DMS 273 (cell line): ENCODE measurements at regions not wholly inside any gene's neighbourhood (a gene's known extent, or its start where the extent isn't known, plus 50 kb on each side); places are given as distances from the start of the nearest gene placed in this dataset.

Source experiments
- DNase-seq: peaks from one replicate; lab custom pipeline; 2025; ENCODE audit not compliant: unreplicated experiment; lab: John Stamatoyannopoulos, UW

DNA sequence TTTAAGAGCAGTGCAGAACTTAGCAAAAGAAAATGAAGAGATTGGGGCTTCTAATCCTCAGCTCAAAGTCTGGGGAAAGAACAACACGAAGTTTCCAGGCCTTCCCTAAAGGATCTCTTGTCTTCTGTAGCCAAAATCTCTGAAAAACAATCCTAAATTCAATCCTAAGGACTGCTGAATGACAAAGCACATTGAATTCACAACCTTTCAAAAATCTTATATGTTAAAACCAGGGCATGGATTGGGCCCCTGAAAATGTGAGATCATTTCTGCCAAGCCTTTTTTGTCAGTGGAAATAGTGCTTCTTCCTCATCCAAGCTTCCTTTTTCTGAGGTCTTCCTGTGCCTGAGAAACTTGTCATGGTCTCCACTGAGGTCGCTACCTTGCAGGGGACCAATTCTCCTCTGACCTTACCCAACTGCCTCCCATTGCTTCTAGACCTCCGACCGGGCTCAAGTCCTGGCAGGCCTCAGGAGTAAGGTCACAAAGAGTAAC lies 126.2 kb upstream of the ARID1B start:
- no peak for DNase-seq

DNA sequence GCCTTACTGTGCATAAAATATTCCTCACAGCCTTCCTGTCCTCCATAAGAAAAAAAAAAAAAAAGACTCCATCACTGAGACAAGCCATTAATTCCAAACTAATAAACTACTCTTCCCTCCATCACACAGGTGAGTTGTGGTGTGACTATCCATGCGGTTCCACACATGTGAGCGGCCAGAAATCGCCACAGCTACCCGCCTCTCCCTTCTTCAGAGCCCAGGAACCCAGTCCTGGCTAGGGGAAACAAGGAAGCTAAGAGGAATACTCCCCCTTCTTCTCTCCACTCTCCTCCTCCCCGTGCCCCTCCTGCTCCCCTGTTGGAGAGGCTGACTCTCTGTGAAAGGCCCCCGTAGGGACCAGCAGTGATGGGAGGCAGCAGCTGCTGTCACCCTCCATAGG lies 128.6 kb upstream of the ARID1B start:
- no peak for DNase-seq

DNA sequence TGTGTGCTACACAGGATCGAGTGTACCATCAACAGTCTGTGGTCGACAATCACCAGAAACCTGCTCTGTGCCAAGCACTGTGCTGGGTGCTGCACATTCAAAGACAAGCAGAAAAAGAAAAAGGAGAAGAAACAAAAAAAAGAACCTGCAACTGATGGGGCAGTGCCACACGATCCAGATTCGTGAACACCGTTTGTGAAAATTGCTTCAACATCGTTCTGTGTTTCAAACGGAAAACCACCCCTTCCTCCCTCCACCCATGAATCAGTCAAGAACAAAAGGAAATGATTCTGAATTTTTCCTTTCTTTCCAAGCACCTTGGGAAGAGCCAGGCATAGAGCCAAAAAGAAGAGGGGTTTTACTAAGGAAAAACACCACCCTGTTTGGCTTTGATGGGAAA lies 129.2 kb upstream of the ARID1B start:
- no peak for DNase-seq

DNA sequence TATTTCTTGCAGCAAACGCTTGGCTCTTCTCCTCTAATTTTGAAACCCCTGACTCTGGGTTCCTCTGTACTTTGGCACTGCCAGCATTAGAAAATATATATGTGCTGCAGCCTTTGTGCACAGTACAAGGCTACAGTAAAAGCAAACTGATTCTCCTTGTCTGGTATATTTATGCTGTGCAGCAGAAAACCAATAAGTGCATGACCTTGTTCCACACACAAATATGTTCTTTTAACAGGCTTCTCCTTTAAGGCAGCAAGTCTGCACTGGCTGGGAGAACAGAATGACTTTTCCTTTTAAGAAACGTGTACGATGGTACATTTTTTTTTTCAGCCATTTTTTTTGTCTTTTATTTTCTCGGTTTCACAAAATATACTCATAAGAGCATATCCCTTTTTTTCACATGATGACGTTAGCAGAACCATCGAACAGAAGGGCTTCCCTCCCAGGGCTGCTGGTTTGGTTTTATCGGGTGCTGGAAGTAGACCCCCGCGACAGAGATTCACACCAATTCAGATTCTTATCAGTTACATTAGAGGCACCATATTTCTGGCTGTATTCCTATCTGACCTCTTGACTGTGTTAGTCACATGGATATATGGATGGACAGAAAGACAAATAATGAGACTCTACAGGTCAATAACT lies 129.9 kb upstream of the ARID1B start:
- DNase-seq, result no peak

DNA sequence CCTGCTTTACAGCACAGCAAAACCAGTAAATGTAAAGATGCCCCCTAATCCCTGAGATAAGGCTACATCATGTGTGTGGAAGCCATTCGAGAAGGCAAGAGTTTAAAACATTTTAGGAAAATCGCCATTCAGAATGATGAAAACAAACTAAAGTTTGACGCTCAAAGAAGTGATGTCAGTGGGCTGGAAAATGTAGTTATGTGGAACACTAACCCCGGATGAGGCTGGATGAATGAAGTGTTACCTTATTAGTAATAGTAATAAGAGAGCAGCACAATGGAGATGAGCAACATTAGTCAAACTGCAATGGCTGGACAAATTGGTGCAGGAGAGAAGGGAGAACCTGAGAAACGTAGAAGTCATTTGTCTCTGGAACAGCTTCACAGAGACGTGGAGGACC lies 130.7 kb upstream of the ARID1B start:
- DNase-seq, result no peak

DNA sequence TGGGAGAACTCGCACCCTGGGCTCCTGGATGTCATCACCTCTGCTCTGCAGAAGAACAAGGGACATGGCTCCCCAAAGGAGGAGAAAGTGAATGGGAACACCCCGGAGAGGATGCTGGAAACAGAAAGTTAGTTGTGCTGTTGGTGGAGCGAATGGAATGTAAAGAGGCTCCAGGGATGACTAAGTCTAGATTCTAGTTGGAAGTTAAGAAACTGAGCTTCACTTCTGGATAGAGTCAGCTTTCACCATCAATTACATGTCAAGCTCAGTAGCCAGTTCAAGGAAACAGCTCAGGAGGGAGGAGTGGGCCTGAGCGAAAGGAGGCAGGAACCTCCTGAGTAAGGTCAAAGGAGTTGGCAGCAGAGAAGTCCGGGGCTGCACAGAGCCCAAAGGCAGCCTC lies 132.1 kb upstream of the ARID1B start:
- no peak for DNase-seq

DNA sequence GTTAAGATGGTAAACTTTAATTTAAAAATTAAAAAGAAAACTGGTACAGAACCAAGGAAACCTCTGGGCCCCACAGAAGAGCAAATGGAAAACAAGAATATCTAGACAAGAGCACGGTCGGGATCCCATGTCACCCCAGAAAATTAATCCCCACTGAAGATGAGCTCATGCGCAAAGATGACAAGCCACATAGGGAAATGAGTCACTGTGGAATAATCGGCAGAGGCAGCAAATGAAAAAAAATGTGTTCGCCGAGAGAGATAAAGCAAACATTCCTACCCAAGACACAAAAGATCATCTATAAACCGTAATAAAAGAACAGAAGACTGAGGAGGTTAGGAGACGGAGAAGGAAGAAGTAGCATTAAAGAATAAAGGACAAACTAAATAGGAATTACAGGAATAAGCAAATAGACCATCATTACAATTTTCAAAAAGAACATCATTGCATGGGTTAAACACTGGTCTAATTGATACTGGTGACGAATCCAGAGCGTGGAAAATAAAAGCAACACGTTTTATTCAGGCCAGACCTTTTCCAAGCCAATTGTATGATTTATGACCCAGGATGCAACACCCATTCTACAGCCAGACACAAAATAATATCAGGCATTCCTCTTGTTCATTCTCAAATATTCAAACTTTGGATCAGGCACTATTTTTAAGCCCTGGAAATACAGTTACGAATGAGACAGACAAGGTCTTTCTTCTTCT lies 138.0 kb upstream of the ARID1B start:
- DNase-seq, result no peak

DNA sequence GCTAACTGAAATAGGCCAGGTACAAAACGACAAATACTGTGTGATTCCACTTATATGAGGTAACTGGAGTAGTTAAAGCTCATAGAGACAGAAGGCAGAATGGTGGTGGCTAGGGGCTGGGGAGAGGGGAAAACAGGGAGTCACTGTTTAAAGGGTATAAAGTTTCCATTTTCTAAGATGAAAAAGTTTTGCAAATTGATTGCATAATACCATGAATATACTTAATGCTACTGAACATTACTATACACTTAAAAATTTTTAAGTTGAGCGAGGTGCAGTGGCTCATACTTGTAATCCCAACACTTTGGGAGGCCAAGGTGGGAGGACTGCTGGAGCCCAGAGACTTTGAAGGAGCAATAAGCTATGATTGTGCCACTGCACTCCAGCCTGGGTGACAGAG lies 138.6 kb upstream of the ARID1B start:
- no peak for DNase-seq

DNA sequence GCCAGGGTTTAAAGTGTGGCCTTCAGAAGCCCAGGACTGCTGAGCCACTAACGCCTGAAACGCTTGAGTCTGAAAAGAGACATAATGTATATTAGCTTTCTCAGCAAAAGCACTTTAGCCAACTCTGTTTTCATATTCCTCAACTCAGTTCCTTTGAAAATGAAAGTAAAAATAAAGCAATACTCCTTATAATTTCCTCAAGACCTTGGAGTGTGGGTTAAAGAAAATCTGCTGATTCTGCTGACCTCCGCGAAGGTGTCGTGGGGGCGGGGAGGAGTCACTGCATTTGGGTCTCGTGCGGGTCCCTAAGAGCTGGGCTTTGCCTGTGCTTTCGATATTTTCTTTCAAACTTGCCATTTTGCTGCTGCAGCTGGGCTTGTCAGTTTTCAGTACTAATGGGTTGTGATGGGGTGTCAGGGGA lies 142.2 kb upstream of the ARID1B start:
- no peak for DNase-seq

DNA sequence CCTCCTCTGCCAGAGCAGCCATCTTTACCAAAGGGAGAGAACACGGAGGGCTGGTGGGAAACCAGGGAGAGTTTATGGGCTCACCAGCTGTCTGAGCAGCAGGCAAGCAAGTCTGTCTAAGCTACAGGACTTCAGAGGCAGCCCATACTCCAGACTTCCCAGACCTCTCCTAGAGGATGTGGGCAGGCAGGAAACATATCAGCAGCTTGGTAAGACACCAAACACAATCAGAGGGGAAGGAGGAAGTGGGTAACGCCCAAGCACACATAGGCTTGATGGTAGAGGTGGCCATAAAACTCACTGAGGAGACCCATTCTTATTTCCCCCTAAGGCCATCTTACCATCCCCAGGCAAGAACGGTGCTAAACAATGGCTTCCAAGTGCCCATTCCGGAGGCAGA lies 143.1 kb upstream of the ARID1B start:
- DNase-seq, result no peak

DNA sequence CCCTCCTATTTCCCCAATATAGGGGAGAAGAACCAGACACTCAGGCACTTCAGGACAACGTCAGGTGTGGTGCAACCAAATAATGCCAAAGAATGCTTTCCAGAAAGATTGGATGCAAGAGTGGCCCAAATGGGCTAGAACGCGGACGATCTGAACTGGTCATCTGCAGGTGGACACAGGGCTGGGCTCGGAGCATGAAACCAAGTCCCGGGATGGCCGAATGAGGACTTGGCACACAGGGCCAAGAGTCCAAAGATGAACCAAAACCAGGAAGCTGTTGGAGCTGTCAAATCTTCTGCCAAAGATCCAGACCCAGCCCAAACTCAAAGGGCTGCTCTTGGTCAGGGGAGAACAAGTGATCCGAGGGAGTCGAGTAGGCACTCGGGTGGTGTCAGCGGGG lies 143.9 kb upstream of the ARID1B start:
- no peak for DNase-seq

DNA sequence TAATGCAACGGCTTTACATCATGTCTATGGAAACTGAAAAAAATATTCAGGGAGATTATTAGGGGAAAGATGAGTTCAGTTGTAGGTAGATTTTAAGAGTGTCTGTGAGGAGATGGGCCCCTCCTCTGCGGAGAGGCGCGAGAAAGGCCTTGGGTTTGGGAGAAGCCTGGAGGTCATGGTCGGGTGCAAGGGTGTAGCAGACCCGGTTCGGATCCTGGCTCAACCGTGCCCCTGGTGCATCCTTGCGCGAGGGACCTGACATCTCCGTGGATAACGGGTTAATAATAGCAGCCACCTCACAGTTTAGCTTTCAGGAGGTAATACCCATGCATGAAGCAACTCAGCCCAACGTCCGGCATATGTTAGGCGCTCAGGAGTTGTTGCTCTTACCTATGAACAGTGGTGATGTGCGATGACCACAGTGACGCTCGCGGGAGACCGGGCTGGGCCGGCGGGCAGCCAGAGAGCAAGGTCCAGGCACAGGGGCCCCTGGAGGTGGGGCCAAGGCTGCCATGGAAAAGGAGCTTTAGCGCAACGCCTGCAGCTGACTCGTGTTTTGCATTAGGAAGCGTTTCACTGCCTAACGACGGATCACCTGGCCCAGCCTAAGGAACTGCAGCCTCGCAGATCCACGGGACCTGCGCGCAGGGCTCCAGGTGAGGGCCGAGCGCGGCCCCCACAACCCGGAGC lies 146.4 kb upstream of the ARID1B start:
- no peak for DNase-seq

DNA sequence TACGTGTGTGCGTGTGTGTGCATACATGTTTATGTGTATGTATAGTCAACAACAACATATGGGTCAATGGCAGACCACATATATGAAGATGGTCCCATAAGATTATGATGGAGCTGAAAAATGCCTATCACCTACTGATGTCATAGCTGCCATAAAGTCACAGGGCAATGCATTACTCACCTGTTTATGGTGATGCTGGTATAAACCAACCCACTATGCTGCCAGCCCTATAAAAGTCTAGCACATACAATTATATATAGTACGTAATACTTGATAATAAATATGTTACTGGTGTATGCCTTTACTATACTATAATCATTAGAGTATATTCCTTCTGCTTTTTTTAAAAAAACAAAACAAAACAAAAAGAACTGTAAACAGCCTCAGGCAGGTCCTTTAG lies 148.4 kb upstream of the ARID1B start:
- DNase-seq, result no peak

DNA sequence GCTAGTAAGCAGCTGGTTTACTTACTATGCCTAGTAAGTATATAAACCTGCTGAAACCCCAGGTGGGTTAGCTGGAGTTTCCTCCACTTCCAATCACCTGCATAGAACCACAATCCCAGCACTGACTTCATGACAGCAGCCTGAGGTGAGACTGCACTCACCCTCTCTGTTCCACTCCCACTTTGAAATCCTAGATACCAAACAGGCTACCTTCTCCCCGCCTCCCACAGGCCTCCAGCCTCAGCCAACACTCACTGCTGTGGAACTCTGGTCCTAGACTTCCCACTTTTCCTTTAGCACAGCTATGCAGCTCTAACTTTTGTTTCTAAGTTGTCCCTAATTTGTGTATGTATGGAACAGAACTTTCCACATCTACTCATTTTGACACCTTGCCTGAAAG lies 149.7 kb upstream of the ARID1B start:
- DNase-seq, result no peak

DNA sequence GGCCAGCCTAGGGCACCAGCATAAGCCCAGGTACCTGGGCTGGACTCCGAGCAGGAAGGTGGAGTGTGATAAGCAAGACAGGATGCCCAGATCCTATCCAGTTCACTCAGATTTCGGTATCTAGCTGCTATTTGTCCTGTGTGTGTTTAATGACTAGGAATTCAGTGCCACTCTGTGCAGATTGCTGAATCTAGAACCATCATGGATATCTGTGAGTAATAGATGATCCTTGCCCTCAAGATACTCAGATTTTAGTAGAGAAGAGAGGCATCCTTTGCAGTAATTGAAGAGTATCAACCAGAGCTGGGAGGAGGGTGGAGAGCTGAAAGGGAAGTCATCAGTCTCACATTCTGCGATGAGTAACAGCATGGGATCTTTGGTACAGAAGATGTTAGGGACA lies 155.0 kb upstream of the ARID1B start:
- no peak for DNase-seq

DNA sequence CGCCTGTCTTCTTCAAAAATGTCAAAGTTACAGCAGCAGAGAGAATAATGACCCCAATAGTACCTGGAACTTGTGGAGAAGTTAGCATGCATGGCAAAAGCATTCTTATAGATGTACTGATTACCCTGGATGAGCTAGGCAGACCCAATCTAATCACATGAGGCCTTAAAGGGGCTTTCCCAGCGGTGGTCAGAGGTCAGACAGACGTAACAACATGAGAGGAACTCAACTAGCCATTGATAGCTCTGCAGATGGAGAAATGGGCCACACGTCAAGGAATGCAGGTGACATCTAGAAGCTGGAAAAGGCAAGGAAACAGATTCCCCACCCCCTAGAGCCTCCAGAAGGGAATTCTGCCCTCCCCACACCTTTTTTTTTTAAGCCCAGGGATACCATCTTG lies 156.8 kb upstream of the ARID1B start:
- no peak for DNase-seq

DNA sequence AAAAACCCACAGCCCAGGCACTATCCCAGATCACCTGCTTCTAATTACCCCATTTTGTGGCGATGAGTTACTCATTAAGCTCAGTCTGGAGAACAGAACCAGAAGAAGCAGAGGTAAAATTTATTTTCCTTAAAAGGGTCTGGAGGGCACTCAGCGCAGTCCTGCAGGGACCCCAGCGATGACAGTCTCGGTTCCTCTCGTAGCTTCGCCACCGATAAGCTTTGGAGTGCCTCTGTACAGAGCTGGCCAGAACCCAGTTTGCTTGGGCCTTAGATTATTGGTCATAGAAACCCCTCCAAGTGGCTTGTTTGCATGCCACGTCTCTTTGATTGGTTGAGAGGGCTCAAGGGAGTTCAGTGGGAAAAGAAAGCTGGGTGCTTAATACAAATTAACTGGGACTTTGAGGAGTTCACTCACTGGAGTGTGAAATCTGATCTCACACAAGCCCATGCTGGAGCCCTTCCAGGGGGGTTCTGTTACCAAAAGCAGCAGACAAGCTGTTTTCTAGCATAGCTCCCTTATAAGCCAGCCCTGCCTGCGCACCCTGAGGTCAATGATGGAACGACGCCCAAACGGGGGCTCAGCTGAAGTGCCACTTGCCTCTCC lies 158.5 kb upstream of the ARID1B start:
- DNase-seq, result peak; percentile 96

DNA sequence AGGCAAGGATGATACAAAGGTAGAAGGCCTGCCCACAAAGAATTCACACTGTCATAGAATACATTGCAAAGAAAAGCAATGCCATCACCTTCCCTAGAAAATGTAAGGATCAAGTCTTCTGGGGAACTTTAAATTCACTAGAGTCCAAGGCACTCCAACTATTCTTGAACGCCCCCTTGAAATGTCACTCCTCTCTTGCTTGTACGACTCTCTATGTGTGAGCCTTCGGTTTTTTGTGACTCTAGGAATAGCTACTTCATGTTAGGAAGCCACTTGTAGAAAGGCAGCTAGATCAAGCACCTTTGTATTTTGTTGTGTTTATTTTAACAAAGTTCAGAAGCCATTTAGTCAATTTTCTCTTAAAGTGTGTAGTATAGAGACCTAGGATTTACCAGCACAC lies 159.2 kb upstream of the ARID1B start:
- no peak for DNase-seq

DNA sequence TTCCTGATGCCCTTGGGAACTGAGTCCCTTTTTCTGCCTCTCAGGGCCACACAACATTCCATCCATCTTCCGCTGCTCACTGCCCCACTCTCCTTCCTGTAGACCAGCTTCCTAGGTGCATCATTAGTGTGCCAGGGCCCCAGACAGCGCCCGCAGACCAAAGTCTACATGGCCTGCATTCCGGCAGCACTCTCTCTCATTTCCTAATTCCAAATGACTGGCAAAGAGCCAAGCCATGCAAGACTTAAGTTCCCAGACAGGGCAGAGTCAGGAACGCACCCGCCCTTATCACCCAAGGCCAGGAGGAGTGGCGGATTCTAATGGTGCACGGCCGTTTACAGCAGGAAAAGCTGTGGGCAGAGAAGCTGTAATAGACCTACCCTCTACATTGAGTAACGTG lies 159.8 kb upstream of the ARID1B start:
- peak; percentile 46 for DNase-seq

DNA sequence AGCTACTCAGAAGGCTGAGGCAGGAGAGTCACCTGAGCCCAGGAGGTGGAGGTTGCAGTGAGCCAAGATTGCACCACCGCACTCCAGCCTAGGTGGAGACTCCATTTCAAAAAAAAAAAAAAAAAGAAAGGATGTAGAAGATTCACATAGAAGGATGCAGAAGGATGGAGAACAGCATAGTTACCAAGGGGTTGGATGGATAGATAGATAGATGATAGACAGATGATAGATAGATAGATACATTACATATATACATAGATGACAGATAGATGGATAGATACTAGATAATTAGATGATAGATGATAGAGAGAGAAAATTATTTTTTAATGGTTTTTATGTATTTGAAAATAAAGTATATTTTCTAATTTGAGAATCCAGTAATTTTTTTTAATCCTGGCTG lies 160.7 kb upstream of the ARID1B start:
- DNase-seq, result no peak

DNA sequence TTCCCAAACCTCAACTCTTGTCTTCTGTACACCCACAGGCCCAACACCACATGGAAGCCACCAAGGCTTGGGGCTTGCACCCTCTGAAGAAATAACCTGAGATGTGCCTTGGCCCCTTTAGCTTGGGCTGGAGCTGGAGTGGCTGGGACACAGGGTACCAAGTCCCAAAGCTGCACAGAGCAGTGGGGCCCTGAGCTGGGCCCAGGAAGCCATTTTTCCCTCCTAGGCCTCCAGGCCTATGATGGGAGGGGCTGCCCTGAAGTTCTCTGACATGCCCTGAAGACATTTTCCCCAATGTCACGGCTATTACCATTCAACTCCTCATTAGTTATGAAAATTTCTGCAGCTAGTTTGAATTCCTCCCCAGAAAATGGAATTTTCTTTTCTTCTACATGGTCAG lies 163.2 kb upstream of the ARID1B start:
- no peak for DNase-seq

DNA sequence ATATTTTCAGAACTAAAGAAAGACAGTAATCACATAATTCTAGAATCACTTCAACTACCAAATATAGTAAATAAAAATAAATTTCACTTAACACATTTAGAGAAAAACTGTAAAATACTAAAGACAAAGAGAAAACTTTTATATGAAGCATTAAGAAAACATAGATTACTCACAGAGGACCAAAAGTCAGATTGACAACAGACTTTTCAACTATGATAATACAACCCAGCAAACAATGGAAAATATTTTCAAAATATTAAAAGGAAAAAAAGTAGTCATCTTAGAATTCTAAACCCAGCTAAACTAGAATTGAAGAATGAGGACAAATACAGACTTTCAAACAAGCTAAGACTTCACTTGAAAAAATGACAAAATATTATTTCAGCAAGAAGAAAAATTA lies 164.8 kb upstream of the ARID1B start:
- DNase-seq, result no peak
